ENCODE measurements at regions not wholly inside any gene's neighbourhood (a gene's known extent, or its start where the extent isn't known, plus 50 kb on each side); places are given as distances from the start of the nearest gene placed in this dataset.

GRCh38 chr12:76193961-76194360 lies 109.5 kb upstream of the NAP1L1 start:
- no peaks in the 10 kb centered on the region for H4K20me1 ChIP-seq (ENCODE audit: control insufficient read depth, insufficient read depth, low read depth, low read length)
- H3K79me2 ChIP-seq (ENCODE audit: control insufficient read depth, low read length), result no peaks in the 10 kb centered on the region
- H3K4me3 ChIP-seq (ENCODE audit: low read length), result no peak overlapping the region
- no peak for TF ChIP-seq EZH2phosphoT487 (IDR thresholded peaks at IDR 0.05; ENCODE audit: borderline replicate concordance, low read length)
- TF ChIP-seq, protein P1, sequence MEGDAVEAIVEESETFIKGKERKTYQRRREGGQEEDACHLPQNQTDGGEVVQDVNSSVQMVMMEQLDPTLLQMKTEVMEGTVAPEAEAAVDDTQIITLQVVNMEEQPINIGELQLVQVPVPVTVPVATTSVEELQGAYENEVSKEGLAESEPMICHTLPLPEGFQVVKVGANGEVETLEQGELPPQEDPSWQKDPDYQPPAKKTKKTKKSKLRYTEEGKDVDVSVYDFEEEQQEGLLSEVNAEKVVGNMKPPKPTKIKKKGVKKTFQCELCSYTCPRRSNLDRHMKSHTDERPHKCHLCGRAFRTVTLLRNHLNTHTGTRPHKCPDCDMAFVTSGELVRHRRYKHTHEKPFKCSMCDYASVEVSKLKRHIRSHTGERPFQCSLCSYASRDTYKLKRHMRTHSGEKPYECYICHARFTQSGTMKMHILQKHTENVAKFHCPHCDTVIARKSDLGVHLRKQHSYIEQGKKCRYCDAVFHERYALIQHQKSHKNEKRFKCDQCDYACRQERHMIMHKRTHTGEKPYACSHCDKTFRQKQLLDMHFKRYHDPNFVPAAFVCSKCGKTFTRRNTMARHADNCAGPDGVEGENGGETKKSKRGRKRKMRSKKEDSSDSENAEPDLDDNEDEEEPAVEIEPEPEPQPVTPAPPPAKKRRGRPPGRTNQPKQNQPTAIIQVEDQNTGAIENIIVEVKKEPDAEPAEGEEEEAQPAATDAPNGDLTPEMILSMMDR (IDR thresholded peaks at IDR 0.05; ENCODE audit: low read depth, low read length, poor library complexity, severe bottlenecking), result no peak
- H3K9me2 ChIP-seq (replicated peaks; ENCODE audit: control insufficient read depth, low read length), result no peaks in the 10 kb centered on the region
- H3K36me3 ChIP-seq (ENCODE audit: control insufficient read depth, low read length), result no peaks in the 10 kb centered on the region
- no peaks in the 10 kb centered on the region for H3K27me3 ChIP-seq (ENCODE audit: control insufficient read depth, low read length)
- no peak overlapping the region for H3K27ac ChIP-seq (ENCODE audit: low read depth, low read length)
- peaks cover 7% of the 10 kb centered on the region; the same call in 1 of the 2 replicates for H3K9me3 ChIP-seq (ENCODE audit: control insufficient read depth, insufficient read depth, low read length)
- no peaks in the 10 kb centered on the region for H3K4me1 ChIP-seq (ENCODE audit: control insufficient read depth, low read length)
- H3F3A ChIP-seq (ENCODE audit: control insufficient read depth, insufficient read depth), result no peaks in the 10 kb centered on the region
- H3K4me2 ChIP-seq (ENCODE audit: low read length), result no peak overlapping the region

GRCh38 chr12:76192416-76192815 lies 107.9 kb upstream of the NAP1L1 start:
- H3K27ac ChIP-seq (ENCODE audit: low read depth, low read length), result no peak overlapping the region
- no peak overlapping the region for H3K4me3 ChIP-seq (ENCODE audit: low read length)
- H3K36me3 ChIP-seq (ENCODE audit: control insufficient read depth, low read length), result no peaks in the 10 kb centered on the region
- no peaks in the 10 kb centered on the region for H3K4me1 ChIP-seq (ENCODE audit: control insufficient read depth, low read length)
- H3K27me3 ChIP-seq (ENCODE audit: control insufficient read depth, low read length), result no peaks in the 10 kb centered on the region
- no peak overlapping the region for H3K4me2 ChIP-seq (ENCODE audit: low read length)
- H3K79me2 ChIP-seq (ENCODE audit: control insufficient read depth, low read length), result no peaks in the 10 kb centered on the region
- H3F3A ChIP-seq (ENCODE audit: control insufficient read depth, insufficient read depth), result no peaks in the 10 kb centered on the region
- TF ChIP-seq EZH2phosphoT487 (IDR thresholded peaks at IDR 0.05; ENCODE audit: borderline replicate concordance, low read length), result no peak
- no peaks in the 10 kb centered on the region for H3K9me3 ChIP-seq (ENCODE audit: control insufficient read depth, insufficient read depth, low read length)
- no peaks in the 10 kb centered on the region for H3K9me2 ChIP-seq (replicated peaks; ENCODE audit: control insufficient read depth, low read length)
- H4K20me1 ChIP-seq (ENCODE audit: control insufficient read depth, insufficient read depth, low read depth, low read length), result no peaks in the 10 kb centered on the region

- H3F3A ChIP-seq (ENCODE audit: control insufficient read depth, insufficient read depth), result no peaks in the 10 kb centered on the region
- no peaks in the 10 kb centered on the region for H3K9me3 ChIP-seq (ENCODE audit: control insufficient read depth, insufficient read depth, low read length)
- no peak for TF ChIP-seq EZH2phosphoT487 (IDR thresholded peaks at IDR 0.05; ENCODE audit: borderline replicate concordance, low read length)
- TF ChIP-seq, protein P1 (IDR thresholded peaks at IDR 0.05; ENCODE audit: low read depth, low read length, poor library complexity, severe bottlenecking), result no peak
- no peak overlapping the region for H3K27ac ChIP-seq (ENCODE audit: low read depth, low read length)
- H3K4me3 ChIP-seq (ENCODE audit: low read length), result no peak overlapping the region
- no peaks in the 10 kb centered on the region for H4K20me1 ChIP-seq (ENCODE audit: control insufficient read depth, insufficient read depth, low read depth, low read length)
- H3K36me3 ChIP-seq (ENCODE audit: control insufficient read depth, low read length), result no peaks in the 10 kb centered on the region
- no peaks in the 10 kb centered on the region for H3K9me2 ChIP-seq (replicated peaks; ENCODE audit: control insufficient read depth, low read length)
- no peak overlapping the region for H3K4me2 ChIP-seq (ENCODE audit: low read length)
- H3K4me1 ChIP-seq (ENCODE audit: control insufficient read depth, low read length), result no peaks in the 10 kb centered on the region
- H3K79me2 ChIP-seq (ENCODE audit: control insufficient read depth, low read length), result no peaks in the 10 kb centered on the region
- H3K27me3 ChIP-seq (ENCODE audit: control insufficient read depth, low read length), result no peaks in the 10 kb centered on the region
Measured at GRCh38 chr12:76190299-76190698, 105.8 kb upstream of the NAP1L1 start.

- no peak for TF ChIP-seq EZH2phosphoT487 (IDR thresholded peaks at IDR 0.05; ENCODE audit: borderline replicate concordance, low read length)
- TF ChIP-seq, protein P1 (IDR thresholded peaks at IDR 0.05; ENCODE audit: low read depth, low read length, poor library complexity, severe bottlenecking), result no peak
- Histone ChIP-seq H3F3A (ENCODE audit: control insufficient read depth, insufficient read depth) (no peaks in the 10 kb centered on the region), H3K79me2 (ENCODE audit: control insufficient read depth, low read length) (no peaks in the 10 kb centered on the region), H3K27ac (ENCODE audit: low read depth, low read length) (no peak overlapping the region), H3K9me2 (replicated peaks; ENCODE audit: control insufficient read depth, low read length) (no peaks in the 10 kb centered on the region), H3K27me3 (ENCODE audit: control insufficient read depth, low read length) (no peaks in the 10 kb centered on the region), H3K36me3 (ENCODE audit: control insufficient read depth, low read length) (no peaks in the 10 kb centered on the region), H3K4me1 (ENCODE audit: control insufficient read depth, low read length) (no peaks in the 10 kb centered on the region), H3K9me3 (ENCODE audit: control insufficient read depth, insufficient read depth, low read length) (no peaks in the 10 kb centered on the region), H3K4me2 (ENCODE audit: low read length) (no peak overlapping the region), H4K20me1 (ENCODE audit: control insufficient read depth, insufficient read depth, low read depth, low read length) (no peaks in the 10 kb centered on the region), H3K4me3 (ENCODE audit: low read length) (no peak overlapping the region)
Measured at GRCh38 chr12:76189851-76190250, 105.4 kb upstream of the NAP1L1 start.
